Common myeloid progenitor, CD34-positive (primary cell): ENCODE measurements at regions not wholly inside any gene's neighbourhood (a gene's known extent, or its start where the extent isn't known, plus 50 kb on each side); places are given as distances from the start of the nearest gene placed in this dataset.

Experiments used
- CTCF ChIA-PET: fragments of 350-600 bp; sonication (Branson Sonifier 250); formaldehyde crosslinking; loops from one replicate; lab custom pipeline; 2021; ENCODE audit warnings: antibody characterized with exemption; lab: Charles Lee
- POLR2A ChIA-PET: fragments of 350-600 bp; sonication (Branson Sonifier 250); formaldehyde crosslinking; loops from one replicate; lab custom pipeline; 2021; ENCODE audit warnings: antibody characterized with exemption; lab: Charles Lee
- DNase-seq, 3 donors: peaks; one replicate each; pipeline versions ENCODE4 v3.0.0 to v3.0.0-alpha.2; 2013
- H3K27ac ChIP-seq, 2 experiments: 1 replicate in 1 of 2; 2 replicates in 1 of 2; pipeline ENCODE4 v1.7.0; 2013; ENCODE audit warnings: inconsistent platforms in 2 of 2, low read length in 2 of 2, mild to moderate bottlenecking in 2 of 2, low read depth in 1 of 2, moderate library complexity in 1 of 2; ENCODE audit not compliant: severe bottlenecking in 2 of 2, insufficient read depth in 1 of 2, poor library complexity in 1 of 2
- H3K27me3 ChIP-seq, 5 experiments: replicated peaks in 2 of 5; 1 replicate in 3 of 5; 2 replicates in 2 of 5; pipeline versions ENCODE4 v1.6.1 to v1.7.0; 2013; ENCODE audit warnings: low read length in 4 of 5, mild to moderate bottlenecking in 2 of 5, moderate library complexity in 2 of 5, inconsistent platforms in 1 of 5; ENCODE audit not compliant: insufficient read depth in 5 of 5, control insufficient read depth in 4 of 5
- H3K36me3 ChIP-seq, 4 experiments: 1 replicate in 2 of 4; 2 replicates in 2 of 4; pipeline versions ENCODE4 v1.6.1 to v1.7.0; 2013; ENCODE audit warnings: low read length in 3 of 4, control low read depth in 1 of 4, mild to moderate bottlenecking in 1 of 4; ENCODE audit not compliant: control insufficient read depth in 4 of 4, insufficient read depth in 4 of 4
- H3K4me1 ChIP-seq, 4 experiments: 1 replicate in 3 of 4; 2 replicates in 1 of 4; pipeline versions ENCODE4 v1.6.1 to v1.7.1; 2013; ENCODE audit warnings: low read length in 3 of 4, mild to moderate bottlenecking in 3 of 4, control low read depth in 1 of 4, inconsistent platforms in 1 of 4, moderate library complexity in 1 of 4; ENCODE audit not compliant: control insufficient read depth in 4 of 4, insufficient read depth in 4 of 4; ENCODE audit errors: control extremely low read depth in 1 of 4
- H3K4me3 ChIP-seq, 7 experiments: 1 replicate in 4 of 7; 2 replicates in 3 of 7; pipeline versions ENCODE4 v1.5.1 to v1.7.0; 2013; ENCODE audit warnings: mild to moderate bottlenecking in 7 of 7, low read length in 6 of 7, moderate library complexity in 6 of 7, inconsistent platforms in 2 of 7, low read depth in 2 of 7, control low read depth in 1 of 7; ENCODE audit not compliant: insufficient read depth in 4 of 7, control insufficient read depth in 1 of 7; ENCODE audit errors: extremely low read depth in 1 of 7
- H3K9me3 ChIP-seq, 5 experiments: 1 replicate in 4 of 5; 2 replicates in 1 of 5; pipeline versions ENCODE4 v1.6.1 to v1.7.1; 2013; ENCODE audit warnings: low read length in 4 of 5, mild to moderate bottlenecking in 2 of 5, inconsistent platforms in 1 of 5, low read depth in 1 of 5, moderate library complexity in 1 of 5; ENCODE audit not compliant: control insufficient read depth in 4 of 5, insufficient read depth in 2 of 5; ENCODE audit errors: control extremely low read depth in 1 of 5
- WGBS: methylation state at CpG from one replicate; pipeline ENCODE4 v1.1.5; 2013; ENCODE audit not compliant: insufficient coverage; 5-methylcytosine and 5-hydroxymethylcytosine counted together

DNA sequence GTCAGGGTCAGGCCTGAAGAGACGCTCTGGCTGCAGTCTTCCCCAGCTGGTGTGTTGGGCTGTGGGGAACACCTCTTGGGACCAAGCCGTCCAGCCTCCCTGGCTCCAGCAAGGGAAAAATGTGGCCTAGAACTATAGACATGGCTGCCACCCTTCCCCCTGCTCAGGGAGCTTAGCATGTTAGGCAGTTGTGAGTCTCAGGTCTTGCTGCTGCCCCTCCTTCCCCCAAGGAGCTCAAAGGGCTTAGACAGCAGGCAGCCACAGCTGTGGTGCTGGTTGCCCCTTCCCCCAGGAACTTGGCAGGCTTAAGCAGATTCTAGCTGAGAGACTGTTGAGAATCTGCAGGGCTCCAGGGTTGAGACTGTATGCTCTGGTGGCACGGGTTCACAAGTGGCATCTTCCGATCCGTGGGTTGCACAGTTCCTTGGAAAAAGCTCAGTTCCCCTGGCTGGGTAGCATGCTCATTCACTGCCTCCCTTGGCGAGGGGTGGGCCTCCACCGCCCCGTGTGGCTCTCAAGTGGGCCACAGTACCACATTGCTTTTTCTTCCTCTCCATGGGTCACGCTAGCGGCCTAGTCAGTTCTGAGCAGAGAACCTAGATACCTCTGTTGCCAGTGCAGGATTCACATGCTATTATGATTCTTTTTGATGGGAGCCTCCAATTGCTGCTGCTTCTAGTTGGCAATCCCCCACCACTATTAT lies 1258.6 kb downstream of the OLFM4 start:
- DNase-seq: no peak
- no peak overlapping the region for H3K4me3 ChIP-seq
- no peaks in the 10 kb centered on the region for H3K4me1 ChIP-seq
- H3K27ac ChIP-seq: no peak overlapping the region
- ChIA-PET POLR2A (no interaction called here), CTCF (no interaction called here)
- 96% methylated on average over 9 of the region's 10 CpGs for WGBS
- H3K36me3 ChIP-seq: no peaks in the 10 kb centered on the region
- peaks cover 0 to 10% (median 3%) of the 10 kb centered on the region in 5 experiments for H3K9me3 ChIP-seq
- H3K27me3 ChIP-seq: no peaks in the 10 kb centered on the region

DNA sequence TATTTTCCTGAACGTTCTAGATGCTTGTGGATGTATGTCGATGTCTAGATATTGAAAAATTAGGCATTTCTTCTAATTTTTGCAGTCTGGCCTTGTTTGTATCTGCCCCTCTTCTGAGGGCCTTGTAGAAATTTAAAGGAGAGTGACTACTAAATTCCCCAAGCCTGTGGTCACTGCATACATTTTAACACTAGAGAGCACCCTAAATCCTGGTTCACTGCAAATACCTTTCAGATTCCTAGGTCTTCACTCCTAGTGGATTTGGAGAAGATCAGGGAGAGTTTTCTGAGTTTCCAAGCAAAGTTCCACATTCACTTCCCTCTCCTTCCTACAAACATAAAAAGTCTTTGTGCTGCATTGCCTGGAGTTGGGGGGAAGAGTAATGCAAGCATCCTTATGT lies 1272.5 kb downstream of the OLFM4 start:
- POLR2A ChIA-PET: no interaction called here

DNA sequence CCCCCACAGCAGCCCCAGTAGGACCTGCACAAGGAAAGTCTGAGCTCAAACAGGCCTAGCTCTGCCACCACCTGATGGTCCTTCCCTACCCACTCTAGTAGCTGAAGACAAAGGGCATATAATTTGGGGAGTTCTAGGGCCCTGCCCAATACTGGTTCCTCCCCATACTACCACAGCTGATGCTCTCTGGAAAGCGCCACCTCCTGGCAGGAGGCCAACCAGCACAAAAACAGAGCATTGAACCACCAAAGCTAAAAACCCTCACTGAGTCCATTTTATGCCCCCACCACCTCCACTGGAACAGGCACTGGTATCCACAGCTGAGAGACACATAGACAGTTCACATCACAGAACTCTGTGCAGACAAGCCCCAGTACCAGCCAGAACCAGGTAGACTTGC lies 1276.8 kb downstream of the OLFM4 start:
- no peak overlapping the region for H3K4me3 ChIP-seq
- WGBS: 100% methylated on average over 1 of the region's 1 CpG
- ChIA-PET POLR2A (no interaction called here), CTCF (no interaction called here)
- H3K27me3 ChIP-seq: no peaks in the 10 kb centered on the region
- H3K27ac ChIP-seq: no peak overlapping the region
- no peaks in the 10 kb centered on the region for H3K9me3 ChIP-seq
- no peaks in the 10 kb centered on the region for H3K36me3 ChIP-seq
- DNase-seq: no peak
- no peaks in the 10 kb centered on the region for H3K4me1 ChIP-seq

More for the DNA sequence above, 1272.5 kb downstream of the OLFM4 start:
- no peaks in the 10 kb centered on the region for H3K27me3 ChIP-seq
- no peaks in the 10 kb centered on the region for H3K4me1 ChIP-seq
- H3K9me3 ChIP-seq: no peaks in the 10 kb centered on the region
- CTCF ChIA-PET: no interaction called here
- no CpG with 5 or more reads among the region's 2 CpGs for WGBS
- no peak for DNase-seq
- H3K27ac ChIP-seq: no peak overlapping the region
- no peak overlapping the region for H3K4me3 ChIP-seq
- no peaks in the 10 kb centered on the region for H3K36me3 ChIP-seq

DNA sequence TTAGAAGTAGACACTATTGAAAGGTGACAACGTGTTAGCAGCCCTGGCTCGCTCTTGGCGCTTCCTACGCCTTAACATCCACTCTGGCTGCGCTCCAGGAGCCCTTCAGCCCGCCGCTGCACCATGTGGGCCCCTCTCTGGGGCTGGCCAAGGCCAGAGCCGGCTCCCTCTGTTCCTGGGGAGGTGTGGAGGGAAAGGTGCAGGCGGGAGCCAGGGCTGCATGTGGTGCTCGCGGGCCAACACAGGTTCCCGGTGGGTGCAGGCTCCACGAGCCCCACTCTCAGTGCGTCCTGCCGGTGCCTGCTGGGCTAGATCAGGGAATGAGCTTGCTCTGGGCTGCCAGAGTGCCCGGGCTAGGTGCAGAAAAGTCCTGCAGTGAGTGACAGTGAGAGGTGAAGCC lies 1284.3 kb downstream of the OLFM4 start:
- no peak for DNase-seq
- WGBS: 93% methylated on average over 16 of the region's 16 CpGs

DNA sequence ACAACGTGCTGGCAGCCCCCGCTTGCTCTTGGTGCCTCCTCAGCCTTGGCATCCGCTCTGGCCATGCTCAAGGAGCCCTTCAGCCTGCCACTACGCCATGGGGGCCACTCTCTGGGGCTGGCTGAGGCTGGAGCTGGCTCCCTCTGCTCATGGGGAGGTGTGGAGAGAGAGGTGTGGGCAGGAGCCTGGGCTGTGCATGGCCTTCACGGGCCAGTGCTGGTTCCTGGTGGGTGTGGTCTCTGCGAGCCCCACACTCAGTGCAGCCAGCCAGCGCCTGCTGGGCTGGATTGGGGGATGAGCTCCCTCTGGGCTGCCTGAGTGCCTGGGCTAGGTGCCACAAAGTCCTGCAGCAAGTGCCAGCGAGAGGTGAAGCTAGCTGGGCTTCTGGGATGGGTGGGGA lies 1289.1 kb downstream of the OLFM4 start:
- H3K9me3 ChIP-seq: peaks cover 0 to 9% (median 0%) of the 10 kb centered on the region in 5 experiments
- no peaks in the 10 kb centered on the region for H3K36me3 ChIP-seq
- no peak for DNase-seq
- no peak overlapping the region for H3K4me3 ChIP-seq
- CTCF ChIA-PET: no interaction called here
- POLR2A ChIA-PET: no interaction called here
- H3K27me3 ChIP-seq: no peaks in the 10 kb centered on the region
- H3K27ac ChIP-seq: no peak overlapping the region
- H3K4me1 ChIP-seq: no peaks in the 10 kb centered on the region
- WGBS: 91% methylated on average over 4 of the region's 8 CpGs

More for the DNA sequence above, 1284.3 kb downstream of the OLFM4 start:
- ChIA-PET CTCF (no interaction called here), POLR2A (no interaction called here)
- H3K27me3 ChIP-seq: no peaks in the 10 kb centered on the region
- no peaks in the 10 kb centered on the region for H3K36me3 ChIP-seq
- H3K4me3 ChIP-seq: no peak overlapping the region
- no peaks in the 10 kb centered on the region for H3K4me1 ChIP-seq
- H3K9me3 ChIP-seq: peaks cover 0 to 9% (median 0%) of the 10 kb centered on the region in 5 experiments
- no peak overlapping the region for H3K27ac ChIP-seq

DNA sequence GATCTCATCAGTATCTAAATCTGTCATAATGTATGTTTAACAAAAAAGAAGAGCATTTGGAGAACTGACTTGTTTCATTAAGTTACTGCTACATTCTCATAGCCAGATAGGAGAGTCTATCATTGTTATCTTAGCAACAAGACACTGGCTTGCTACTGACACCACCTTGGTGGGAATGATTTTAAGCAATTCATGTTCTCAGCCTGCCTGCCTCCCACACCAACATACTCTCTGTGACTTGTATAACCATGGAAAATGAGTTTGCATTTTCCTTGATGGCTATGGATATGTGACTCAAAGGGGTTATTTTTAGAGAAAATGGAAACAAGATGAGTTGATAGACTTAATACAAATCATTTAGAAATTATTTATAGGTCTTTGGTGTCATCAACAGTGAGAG lies 1308.9 kb downstream of the OLFM4 start:
- Histone ChIP-seq H3K4me3 (no peak overlapping the region), H3K27ac (no peak overlapping the region), H3K9me3 (peaks cover 0 to 1% (median 0%) of the 10 kb centered on the region in 5 experiments), H3K4me1 (no peaks in the 10 kb centered on the region), H3K36me3 (no peaks in the 10 kb centered on the region), H3K27me3 (no peaks in the 10 kb centered on the region)
- ChIA-PET POLR2A (no interaction called here), CTCF (no interaction called here)
- no peak for DNase-seq

DNA sequence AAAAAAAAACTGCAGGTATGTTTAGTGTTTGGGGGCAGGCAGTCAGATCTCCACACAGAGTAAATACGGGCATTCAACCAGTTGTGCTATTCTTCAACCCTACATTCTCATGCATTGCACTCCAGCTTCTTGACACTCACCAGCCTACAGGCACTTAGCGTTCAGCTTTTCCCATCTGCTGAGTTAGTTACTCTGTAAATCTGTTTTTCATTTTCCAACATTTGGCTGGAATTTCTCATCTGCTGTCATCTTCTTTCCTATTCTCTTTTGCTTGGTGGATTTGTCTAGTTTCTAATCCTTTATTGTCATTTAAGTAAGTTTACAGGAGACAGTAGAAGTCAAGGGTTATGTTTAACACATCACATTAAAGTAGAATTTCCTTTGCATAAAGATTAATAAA lies 1318.9 kb downstream of the OLFM4 start:
- Histone ChIP-seq H3K9me3 (no peaks in the 10 kb centered on the region), H3K4me3 (no peak overlapping the region), H3K4me1 (no peaks in the 10 kb centered on the region), H3K27me3 (no peaks in the 10 kb centered on the region), H3K36me3 (no peaks in the 10 kb centered on the region), H3K27ac (no peak overlapping the region)
- POLR2A ChIA-PET: no interaction called here
- WGBS: 90% methylated on average over 1 of the region's 2 CpGs
- no peak for DNase-seq
- CTCF ChIA-PET: no interaction called here
